ENCODE measurements at regions not wholly inside any gene's neighbourhood (a gene's known extent, or its start where the extent isn't known, plus 50 kb on each side); places are given as distances from the start of the nearest gene placed in this dataset.

GRCh38 chr3:31027191-31027761 lies 132.8 kb upstream of the GADL1 start:
- TF ChIP-seq POLR2A (IDR thresholded peaks at IDR 0.05), result no peak
- TF ChIP-seq, protein P1, sequence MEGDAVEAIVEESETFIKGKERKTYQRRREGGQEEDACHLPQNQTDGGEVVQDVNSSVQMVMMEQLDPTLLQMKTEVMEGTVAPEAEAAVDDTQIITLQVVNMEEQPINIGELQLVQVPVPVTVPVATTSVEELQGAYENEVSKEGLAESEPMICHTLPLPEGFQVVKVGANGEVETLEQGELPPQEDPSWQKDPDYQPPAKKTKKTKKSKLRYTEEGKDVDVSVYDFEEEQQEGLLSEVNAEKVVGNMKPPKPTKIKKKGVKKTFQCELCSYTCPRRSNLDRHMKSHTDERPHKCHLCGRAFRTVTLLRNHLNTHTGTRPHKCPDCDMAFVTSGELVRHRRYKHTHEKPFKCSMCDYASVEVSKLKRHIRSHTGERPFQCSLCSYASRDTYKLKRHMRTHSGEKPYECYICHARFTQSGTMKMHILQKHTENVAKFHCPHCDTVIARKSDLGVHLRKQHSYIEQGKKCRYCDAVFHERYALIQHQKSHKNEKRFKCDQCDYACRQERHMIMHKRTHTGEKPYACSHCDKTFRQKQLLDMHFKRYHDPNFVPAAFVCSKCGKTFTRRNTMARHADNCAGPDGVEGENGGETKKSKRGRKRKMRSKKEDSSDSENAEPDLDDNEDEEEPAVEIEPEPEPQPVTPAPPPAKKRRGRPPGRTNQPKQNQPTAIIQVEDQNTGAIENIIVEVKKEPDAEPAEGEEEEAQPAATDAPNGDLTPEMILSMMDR (IDR thresholded peaks at IDR 0.05), result no peak
